NCI-H2107 treated with DMSO at 0.1 percent for 48 hours (cell line): ENCODE measurements at regions not wholly inside any gene's neighbourhood (a gene's known extent, or its start where the extent isn't known, plus 50 kb on each side); places are given as distances from the start of the nearest gene placed in this dataset.
"Not testable (repeated sequence)": the region's sequence is repeated elsewhere in the genome, so short reads cannot be mapped to it uniquely, and the experiment has no call there.

Source experiments
- DNase-seq: peaks from one replicate; lab custom pipeline; 2025; ENCODE audit not compliant: unreplicated experiment; lab: John Stamatoyannopoulos, UW

DNA sequence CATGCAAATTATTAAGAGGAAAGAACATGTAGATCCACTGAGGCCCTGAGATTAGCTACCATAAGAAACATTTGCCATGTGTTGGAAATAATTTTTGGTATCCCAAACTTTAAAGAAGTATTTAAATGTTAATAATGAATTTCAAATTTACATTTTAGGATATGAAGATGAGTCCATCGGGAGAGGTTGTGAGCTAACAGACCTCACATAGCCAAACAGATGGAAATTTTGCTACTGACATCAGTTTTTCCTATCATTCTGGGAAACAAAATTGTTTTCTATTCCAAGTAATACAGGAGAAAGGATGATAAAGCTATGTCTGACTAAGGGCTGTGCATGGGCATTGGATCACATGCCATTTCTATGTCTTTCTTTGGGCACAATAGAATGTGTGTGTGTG, 809.6 kb downstream of the TENT5A start:
- DNase-seq = no peak

DNA sequence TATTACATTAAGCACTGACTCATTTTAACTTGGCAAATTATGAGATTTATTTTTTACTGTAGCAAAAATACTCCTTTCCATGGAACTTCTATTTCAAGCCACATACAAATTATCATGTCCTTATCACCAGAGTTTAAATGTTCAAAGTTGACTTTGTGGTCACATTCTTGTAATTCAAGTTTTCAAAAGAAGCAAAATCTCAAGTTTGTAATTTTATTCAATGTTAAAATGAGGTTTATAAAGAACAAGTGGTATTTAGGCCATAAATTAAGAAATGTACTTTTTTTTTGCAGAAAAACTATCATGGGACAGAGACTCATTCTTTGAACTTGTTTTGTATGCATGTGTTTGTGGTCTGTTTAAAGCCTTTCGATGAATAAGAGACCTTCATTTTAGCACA, 811.5 kb downstream of the TENT5A start:
- no peak for DNase-seq

DNA sequence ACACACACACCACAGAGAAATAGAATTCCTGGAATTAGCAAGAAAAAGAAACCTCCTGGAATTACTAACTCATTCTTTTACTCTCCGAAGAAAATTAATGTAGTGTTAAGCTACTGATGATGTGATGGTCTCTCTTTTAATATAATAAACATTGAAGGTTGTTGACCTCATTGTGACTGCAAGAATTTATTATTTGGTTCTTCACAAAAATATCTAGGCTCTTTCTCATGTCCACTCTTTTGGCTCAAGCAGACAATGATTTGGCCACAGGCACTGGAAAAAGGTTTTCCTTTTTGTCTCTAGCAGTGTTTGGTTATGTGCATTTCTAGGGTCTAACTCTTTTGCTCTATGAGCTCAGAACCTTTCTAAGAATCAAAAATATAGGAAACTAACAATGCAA, 811.9 kb downstream of the TENT5A start:
- no peak for DNase-seq

GRCh38 chr6:80939898-80940297, 812.6 kb downstream of the TENT5A start:
- DNase-seq = no peak

DNA sequence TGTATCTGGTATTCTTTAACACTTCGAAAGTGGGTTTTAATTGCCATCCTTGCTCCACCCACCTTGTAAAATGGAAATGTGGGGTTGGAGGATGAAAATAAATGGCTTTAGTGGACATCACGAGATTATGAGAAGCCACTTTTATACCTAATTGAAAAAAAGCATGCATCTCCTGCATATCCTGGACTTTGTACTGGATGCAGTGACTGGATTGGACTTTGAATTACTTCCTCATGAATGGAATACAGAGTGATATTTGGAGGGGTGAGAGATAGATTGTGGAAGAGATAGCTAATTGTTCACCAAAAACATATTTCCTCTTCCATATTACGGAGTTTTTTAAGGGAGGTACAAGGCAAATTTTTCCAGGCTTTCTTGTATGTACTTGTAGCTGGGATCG, 813.0 kb downstream of the TENT5A start:
- DNase-seq = no peak

GRCh38 chr6:80938131-80938530, 814.4 kb downstream of the TENT5A start:
- DNase-seq = no peak

- no peak for DNase-seq
These were observed 820.1 kb downstream of the TENT5A start for GRCh38 chr6:80932359-80932758.

DNA sequence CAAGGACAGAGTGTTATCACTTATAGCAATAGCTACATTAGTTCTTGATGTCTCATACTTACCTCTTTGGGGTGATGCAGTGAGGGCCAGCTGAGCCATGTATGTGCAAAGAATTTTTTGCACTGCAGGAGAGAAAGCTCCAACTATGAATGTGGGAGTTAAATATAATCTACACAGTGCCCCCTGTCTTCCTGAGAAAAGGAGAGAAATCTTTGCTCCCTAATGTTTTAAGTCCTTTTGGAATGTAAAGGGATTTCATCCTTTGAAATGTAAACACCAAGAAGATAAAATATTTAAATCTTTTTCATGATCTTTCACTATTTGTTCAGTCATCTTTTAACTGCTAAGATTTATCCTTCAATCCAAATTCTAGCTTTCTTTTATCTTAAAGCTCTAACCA, 822.1 kb downstream of the TENT5A start:
- DNase-seq = no peak

DNA sequence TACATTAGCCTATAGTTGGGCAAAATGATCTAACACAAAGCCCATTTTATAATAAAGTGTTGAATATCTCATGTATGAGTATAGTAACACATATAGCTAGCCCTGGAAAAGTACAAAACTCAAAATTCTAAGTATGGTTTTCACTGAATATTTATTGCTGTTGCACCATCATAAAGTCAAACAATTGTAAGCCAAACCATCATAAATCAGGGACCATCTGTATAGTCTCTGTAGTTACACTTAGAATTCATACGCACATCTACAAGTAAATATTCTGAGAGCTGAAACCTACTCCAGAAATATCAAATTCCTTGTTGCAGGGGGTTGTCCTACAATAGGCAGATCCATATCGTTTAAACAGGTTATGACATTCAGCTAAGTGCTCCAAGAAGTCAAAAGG, 817.3 kb downstream of the BCKDHB start:
- DNase-seq = no peak

- no peak for DNase-seq
These were observed 816.5 kb downstream of the BCKDHB start for GRCh38 chr6:80922916-80923455.

DNA sequence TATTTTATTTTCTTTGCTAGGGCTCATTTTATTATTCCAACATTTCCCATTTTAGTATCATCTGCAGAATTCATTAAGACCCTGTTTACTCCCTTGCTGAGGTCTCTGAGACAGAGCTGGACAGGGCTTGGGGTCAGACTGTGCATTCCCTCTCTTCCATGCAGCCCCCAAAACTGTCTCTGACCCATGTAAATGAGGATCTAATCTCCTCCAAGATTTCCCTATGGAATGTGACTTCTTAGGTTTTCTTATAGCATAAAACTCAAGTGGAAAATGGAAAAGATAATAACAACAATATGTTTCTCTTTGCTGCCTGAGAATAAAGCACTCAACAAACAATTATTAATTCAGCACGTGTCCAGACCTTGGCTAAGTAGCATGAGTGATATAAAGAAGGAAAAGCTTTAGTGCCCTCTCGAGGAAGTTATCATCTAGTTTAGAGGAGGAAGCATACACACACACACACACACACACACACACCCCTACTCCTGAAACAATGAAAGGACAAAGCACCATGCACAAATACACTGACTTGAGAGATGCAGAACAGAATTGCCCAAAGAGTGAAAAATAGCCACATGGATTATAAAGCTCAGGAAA, 815.5 kb downstream of the BCKDHB start:
- no peak for DNase-seq

DNA sequence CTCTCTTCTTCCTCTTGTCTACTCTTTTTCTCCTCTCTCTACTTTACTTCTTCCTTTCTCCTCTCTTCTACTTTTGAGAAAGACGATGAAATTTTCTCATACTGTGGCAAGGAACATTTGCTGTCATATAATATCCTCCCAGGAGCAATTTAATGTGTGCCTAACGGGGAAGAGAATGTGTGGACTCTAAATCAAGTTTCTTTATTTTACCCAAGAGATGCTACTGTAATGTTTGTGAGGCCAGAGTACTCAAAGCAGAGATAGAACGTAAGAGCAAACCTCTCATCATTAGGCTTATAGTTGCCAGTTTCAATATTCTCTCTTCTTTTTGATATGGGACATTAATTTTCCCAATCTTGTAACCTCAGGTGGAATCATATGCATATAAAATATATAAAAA, 801.4 kb downstream of the BCKDHB start:
- no peak for DNase-seq

GRCh38 chr6:80903711-80904110, 797.2 kb downstream of the BCKDHB start:
- DNase-seq = no peak

GRCh38 chr6:80886475-80886874, 780.0 kb downstream of the BCKDHB start:
- DNase-seq = no peak

DNA sequence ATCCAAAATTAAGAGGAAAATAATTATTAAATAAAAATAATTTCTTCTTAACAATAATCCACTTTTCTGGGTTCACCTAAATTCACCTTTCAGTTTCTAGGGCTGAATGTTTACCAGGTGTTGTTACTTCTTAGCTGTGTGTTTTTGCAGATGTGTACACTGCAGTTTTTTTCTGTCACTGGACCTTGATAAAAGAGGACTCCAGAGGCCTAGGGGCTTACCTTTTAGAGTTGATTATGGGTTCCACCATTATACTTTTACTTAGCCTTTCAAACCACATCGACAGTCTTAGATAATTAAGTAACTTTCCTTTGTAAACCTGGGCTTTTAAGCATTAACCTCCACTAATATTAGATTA, 766.5 kb downstream of the BCKDHB start:
- no peak for DNase-seq

- no peak for DNase-seq
These were observed 765.9 kb downstream of the BCKDHB start for GRCh38 chr6:80872199-80872950.

DNA sequence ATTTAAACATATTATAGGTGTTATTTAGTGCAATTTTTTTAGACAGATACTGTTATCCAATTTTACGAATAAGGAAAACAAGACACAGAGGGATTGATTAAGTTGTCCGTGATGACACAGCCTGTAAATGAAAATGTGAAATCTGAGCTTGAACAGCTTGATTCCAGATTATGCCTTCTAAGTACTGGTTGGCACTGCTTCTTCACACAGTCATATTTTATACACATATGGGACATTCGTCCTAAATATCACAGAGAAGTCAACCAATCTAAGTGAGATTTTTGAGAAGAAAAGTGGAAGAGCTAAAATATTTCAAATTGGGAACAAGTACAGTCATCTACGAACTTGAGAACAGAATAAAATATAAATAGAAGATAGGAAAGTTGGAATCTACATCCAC, 756.3 kb downstream of the BCKDHB start:
- no peak for DNase-seq

DNA sequence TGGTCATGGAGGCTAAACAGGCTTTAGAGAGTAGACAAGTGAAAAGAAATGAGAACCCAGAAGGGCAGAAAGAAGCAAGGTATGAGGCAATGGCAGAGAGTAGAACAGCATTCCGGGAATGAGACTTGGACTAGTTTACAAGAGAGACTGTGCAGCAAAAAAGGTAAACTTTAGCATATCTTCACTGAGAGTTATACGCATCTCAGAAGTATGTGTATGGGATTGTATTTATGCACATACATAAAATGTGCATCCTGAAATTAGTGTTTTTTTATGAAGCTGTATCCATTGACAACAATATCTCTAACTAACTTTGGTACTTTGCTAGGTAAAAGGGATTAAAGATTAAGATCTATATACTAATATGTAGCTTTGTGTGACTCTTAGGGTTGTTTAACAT, 753.6 kb downstream of the BCKDHB start:
- no peak for DNase-seq

DNA sequence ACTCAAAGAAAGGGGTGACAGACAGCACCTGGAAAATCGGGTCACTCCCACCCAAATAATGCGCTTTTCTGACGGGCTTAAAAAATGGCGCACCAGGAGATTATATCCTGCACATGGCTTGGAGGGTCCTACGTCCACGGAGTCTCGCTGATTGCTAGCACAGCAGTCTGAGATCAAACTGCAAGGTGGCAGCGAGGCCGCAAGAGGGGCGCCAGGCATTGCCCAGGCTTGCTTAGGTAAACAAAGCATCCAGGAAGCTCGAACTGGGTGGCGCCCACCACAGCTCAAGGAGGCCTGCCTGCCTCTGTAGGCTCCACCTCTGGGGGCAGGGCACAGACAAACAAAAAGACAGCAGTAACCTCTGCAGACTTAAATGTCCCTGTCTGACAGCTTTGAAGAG, 741.5 kb downstream of the BCKDHB start:
- DNase-seq = not testable (repeated sequence)

GRCh38 chr6:80832337-80832736, 725.9 kb downstream of the BCKDHB start:
- DNase-seq = no peak

- no peak for DNase-seq
These were observed 686.9 kb downstream of the BCKDHB start for GRCh38 chr6:80793411-80793810.

GRCh38 chr6:80792151-80792550, 685.7 kb downstream of the BCKDHB start:
- DNase-seq = no peak
